ENCODE measurements at regions not wholly inside any gene's neighbourhood (a gene's known extent, or its start where the extent isn't known, plus 50 kb on each side); places are given as distances from the start of the nearest gene placed in this dataset.

- no peak overlapping the region for H3K4me3 ChIP-seq (ENCODE audit: control insufficient read depth, low read depth, low read length)
- no peak for DNase-seq (ENCODE audit: low read depth)
- no peak for TF ChIP-seq CTCF (conservative IDR thresholded peaks at IDR 0.05; ENCODE audit: control insufficient read depth, insufficient read depth, low read depth, low read length)
These were observed 2291.1 kb upstream of the PCDH20 start for GRCh38 chr13:63706751-63707150.

GRCh38 chr13:63704521-63704920, 2288.9 kb upstream of the PCDH20 start:
- no peak for DNase-seq (ENCODE audit: low read depth)
- no peak overlapping the region for H3K4me3 ChIP-seq (ENCODE audit: control insufficient read depth, low read depth, low read length)
- TF ChIP-seq CTCF (conservative IDR thresholded peaks at IDR 0.05; ENCODE audit: control insufficient read depth, insufficient read depth, low read depth, low read length) = no peak

GRCh38 chr13:63700350-63700749, 2284.7 kb upstream of the PCDH20 start:
- no peak for TF ChIP-seq CTCF (conservative IDR thresholded peaks at IDR 0.05; ENCODE audit: control insufficient read depth, insufficient read depth, low read depth, low read length)
- H3K4me3 ChIP-seq (ENCODE audit: control insufficient read depth, low read depth, low read length) = no peak overlapping the region
- no peak for DNase-seq (ENCODE audit: low read depth)

- TF ChIP-seq CTCF (conservative IDR thresholded peaks at IDR 0.05; ENCODE audit: control insufficient read depth, insufficient read depth, low read depth, low read length) = no peak
- DNase-seq (ENCODE audit: low read depth) = no peak
- H3K4me3 ChIP-seq (ENCODE audit: control insufficient read depth, low read depth, low read length) = no peak overlapping the region
These were observed 2284.3 kb upstream of the PCDH20 start for GRCh38 chr13:63699948-63700347.

- TF ChIP-seq CTCF (conservative IDR thresholded peaks at IDR 0.05; ENCODE audit: control insufficient read depth, insufficient read depth, low read depth, low read length) = no peak
- no peak for DNase-seq (ENCODE audit: low read depth)
These were observed 2280.4 kb upstream of the PCDH20 start for GRCh38 chr13:63696055-63696454.

GRCh38 chr13:63693696-63694095, 2278.0 kb upstream of the PCDH20 start:
- TF ChIP-seq CTCF (conservative IDR thresholded peaks at IDR 0.05; ENCODE audit: control insufficient read depth, insufficient read depth, low read depth, low read length) = no peak
- DNase-seq (ENCODE audit: low read depth) = no peak
- no peak overlapping the region for H3K4me3 ChIP-seq (ENCODE audit: control insufficient read depth, low read depth, low read length)

More at GRCh38 chr13:63696055-63696454, 2280.4 kb upstream of the PCDH20 start:
- no peak overlapping the region for H3K4me3 ChIP-seq (ENCODE audit: control insufficient read depth, low read depth, low read length)

GRCh38 chr13:63691474-63691873, 2275.8 kb upstream of the PCDH20 start:
- TF ChIP-seq CTCF (conservative IDR thresholded peaks at IDR 0.05; ENCODE audit: control insufficient read depth, insufficient read depth, low read depth, low read length) = no peak
- no peak overlapping the region for H3K4me3 ChIP-seq (ENCODE audit: control insufficient read depth, low read depth, low read length)
- no peak for DNase-seq (ENCODE audit: low read depth)

Measured in fibroblast of mammary gland (primary cell).